ENCODE measurements at regions not wholly inside any gene's neighbourhood (a gene's known extent, or its start where the extent isn't known, plus 50 kb on each side); places are given as distances from the start of the nearest gene placed in this dataset.

DNA sequence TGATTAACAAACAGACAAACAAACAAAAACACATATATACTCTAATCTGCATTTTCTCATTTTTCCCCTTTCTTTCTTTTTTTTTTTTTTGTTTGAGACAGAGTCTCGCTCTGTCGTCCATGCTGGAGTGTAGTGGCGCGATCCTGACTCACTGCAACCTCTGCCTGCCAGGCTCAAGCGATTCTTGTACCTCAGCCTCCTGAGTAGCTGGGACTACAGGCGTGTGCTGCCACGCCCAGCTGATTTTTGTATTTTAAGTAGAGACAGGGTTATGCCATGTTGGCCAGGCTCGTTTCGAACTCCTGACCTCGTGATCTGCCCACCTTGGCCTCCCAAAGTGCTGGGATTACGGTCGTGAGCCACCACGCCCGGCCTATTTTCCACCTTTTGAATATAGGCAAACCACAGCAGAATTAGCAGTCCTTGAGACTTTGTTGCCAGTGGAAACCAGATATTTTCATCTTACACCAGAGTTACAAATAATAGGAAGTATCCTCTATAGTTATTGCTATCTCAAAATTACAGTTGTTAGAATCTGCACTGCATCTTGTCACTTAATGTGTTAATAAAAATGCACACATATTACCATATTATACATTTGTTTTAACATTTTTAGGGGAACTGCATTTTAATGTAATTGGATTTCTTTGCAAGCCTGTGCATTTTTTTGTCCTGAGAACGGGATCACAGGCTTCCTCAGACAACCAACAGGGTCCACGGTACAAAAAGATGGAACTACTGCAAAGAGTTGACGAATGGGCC, 208.2 kb upstream of the ZNF217 start:
- TF ChIP-seq POLR2A (IDR thresholded peaks at IDR 0.05; ENCODE audit: low read depth, low read length), result no peak
- TF ChIP-seq, protein P1, sequence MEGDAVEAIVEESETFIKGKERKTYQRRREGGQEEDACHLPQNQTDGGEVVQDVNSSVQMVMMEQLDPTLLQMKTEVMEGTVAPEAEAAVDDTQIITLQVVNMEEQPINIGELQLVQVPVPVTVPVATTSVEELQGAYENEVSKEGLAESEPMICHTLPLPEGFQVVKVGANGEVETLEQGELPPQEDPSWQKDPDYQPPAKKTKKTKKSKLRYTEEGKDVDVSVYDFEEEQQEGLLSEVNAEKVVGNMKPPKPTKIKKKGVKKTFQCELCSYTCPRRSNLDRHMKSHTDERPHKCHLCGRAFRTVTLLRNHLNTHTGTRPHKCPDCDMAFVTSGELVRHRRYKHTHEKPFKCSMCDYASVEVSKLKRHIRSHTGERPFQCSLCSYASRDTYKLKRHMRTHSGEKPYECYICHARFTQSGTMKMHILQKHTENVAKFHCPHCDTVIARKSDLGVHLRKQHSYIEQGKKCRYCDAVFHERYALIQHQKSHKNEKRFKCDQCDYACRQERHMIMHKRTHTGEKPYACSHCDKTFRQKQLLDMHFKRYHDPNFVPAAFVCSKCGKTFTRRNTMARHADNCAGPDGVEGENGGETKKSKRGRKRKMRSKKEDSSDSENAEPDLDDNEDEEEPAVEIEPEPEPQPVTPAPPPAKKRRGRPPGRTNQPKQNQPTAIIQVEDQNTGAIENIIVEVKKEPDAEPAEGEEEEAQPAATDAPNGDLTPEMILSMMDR (conservative IDR thresholded peaks at IDR 0.05; ENCODE audit: low read depth, low read length), result no peak

Data from IMR-90 (cell line).